Neural cell (in vitro differentiated cells): ENCODE measurements at regions not wholly inside any gene's neighbourhood (a gene's known extent, or its start where the extent isn't known, plus 50 kb on each side); places are given as distances from the start of the nearest gene placed in this dataset.

Experiments used
- H2AFZ ChIP-seq: fragments of 200-600, 300-800 bp; sonication (generic), shearing (Covaris generic); 2 replicates; pipeline ENCODE4 v1.6.0; 2014; ENCODE audit warnings: low read depth, mild to moderate bottlenecking, antibody characterized with exemption, low read length, moderate library complexity
- H3F3A ChIP-seq: fragments of 200-600 bp; shearing (Covaris generic); 2 replicates; pipeline ENCODE4 v1.6.1; 2016; ENCODE audit warnings: mild to moderate bottlenecking, moderate library complexity, mixed read lengths, antibody characterized with exemption, low read length; ENCODE audit not compliant: insufficient read depth, poor library complexity, severe bottlenecking
- H3K27ac ChIP-seq: fragments of 200-600, 300-800 bp; sonication (generic), shearing (Covaris generic); 2 replicates; pipeline ENCODE4 v1.5.1; 2014; ENCODE audit warnings: mild to moderate bottlenecking, low read length, moderate library complexity
- H3K27me3 ChIP-seq: fragments of 300-800, 200-600 bp; sonication (generic), shearing (Covaris generic); 2 replicates; pipeline ENCODE4 v1.6.0; 2014; ENCODE audit warnings: mild to moderate bottlenecking, low read depth, low read length, moderate library complexity; ENCODE audit not compliant: insufficient read depth
- H3K36me3 ChIP-seq: fragments of 300-800, 200-600 bp; sonication (generic), shearing (Covaris generic); 2 replicates; pipeline ENCODE4 v1.5.1; 2014; ENCODE audit warnings: mild to moderate bottlenecking, antibody characterized with exemption, low read length, moderate library complexity; ENCODE audit not compliant: insufficient read depth
- H3K4me2 ChIP-seq: fragments of 300-800, 200-600 bp; sonication (generic), shearing (Covaris generic); 2 replicates; pipeline ENCODE4 v1.6.0; 2014; ENCODE audit warnings: mild to moderate bottlenecking, low read length
- H3K4me3 ChIP-seq: fragments of 300-800, 200-600 bp; sonication (generic), shearing (Covaris generic); 2 replicates; pipeline ENCODE4 v1.5.1; 2014; ENCODE audit warnings: mild to moderate bottlenecking, low read length, moderate library complexity
- H3K79me2 ChIP-seq: fragments of 200-600 bp; shearing (Covaris generic); replicated peaks from 2 replicates; pipeline ENCODE4 v1.6.0; 2014; ENCODE audit warnings: mild to moderate bottlenecking, low read length, moderate library complexity; ENCODE audit not compliant: insufficient read depth
- H3K9ac ChIP-seq: fragments of 300-800, 200-600 bp; sonication (generic), shearing (Covaris generic); 2 replicates; pipeline ENCODE4 v1.6.1; 2016; ENCODE audit warnings: mild to moderate bottlenecking, low read length, mixed read lengths
- H3K9me2 ChIP-seq: fragments of 200-600 bp; shearing (Covaris generic); 2 replicates; pipeline ENCODE4 v1.6.1; 2016; ENCODE audit warnings: mild to moderate bottlenecking, low read length, mixed read lengths; ENCODE audit not compliant: insufficient read depth
- H3K9me3 ChIP-seq: fragments of 200-600, 300-800 bp; sonication (generic), shearing (Covaris generic); 2 replicates; pipeline ENCODE4 v1.6.1; 2016; ENCODE audit warnings: mild to moderate bottlenecking, mixed run types, low read length, moderate library complexity, mixed read lengths
- H4K20me1 ChIP-seq: fragments of 200-600 bp; shearing (Covaris generic); 2 replicates; pipeline ENCODE4 v1.6.1; 2016; ENCODE audit warnings: mild to moderate bottlenecking, mixed run types; ENCODE audit not compliant: insufficient read depth
- EP300 ChIP-seq: fragments of 450-650 bp; conservative IDR thresholded peaks from 2 replicates; pipeline ENCODE4 v1.6.1; 2014; ENCODE audit warnings: antibody characterized with exemption, mild to moderate bottlenecking, moderate library complexity; ENCODE audit not compliant: poor library complexity, severe bottlenecking
- EZH2 ChIP-seq: fragments of 200-600, 300-800 bp; shearing (Covaris generic), sonication (generic); IDR thresholded peaks from 2 replicates; pipeline ENCODE4 v1.6.1; 2014; ENCODE audit warnings: antibody characterized with exemption, low read length, borderline replicate concordance, mild to moderate bottlenecking; ENCODE audit not compliant: insufficient read depth, poor library complexity, severe bottlenecking
- MXI1 ChIP-seq: fragments of 450-650 bp; conservative IDR thresholded peaks from 2 replicates; pipeline ENCODE4 v1.6.1; 2014; ENCODE audit warnings: antibody characterized with exemption, mild to moderate bottlenecking; ENCODE audit not compliant: poor library complexity, severe bottlenecking
- POLR2AphosphoS5 ChIP-seq: IDR thresholded peaks from 2 replicates; pipeline ENCODE4 v1.6.1; 2012
- RAD21 ChIP-seq: fragments of 450-650 bp; conservative IDR thresholded peaks from 2 replicates; pipeline ENCODE4 v1.6.1; 2014; ENCODE audit warnings: antibody characterized with exemption, mild to moderate bottlenecking, moderate library complexity
- SMC3 ChIP-seq: fragments of 450-650 bp; conservative IDR thresholded peaks from 2 replicates; pipeline ENCODE4 v1.6.1; 2014; ENCODE audit warnings: antibody characterized with exemption, mild to moderate bottlenecking, moderate library complexity; ENCODE audit not compliant: poor library complexity
- TAF1 ChIP-seq: IDR thresholded peaks from 2 replicates; pipeline ENCODE4 v1.6.1; 2012; ENCODE audit warnings: low read depth
- TF ChIP-seq, protein P1 (sequence below): IDR thresholded peaks from 2 replicates; pipeline ENCODE4 v1.6.1; 2012; ENCODE audit warnings: borderline replicate concordance
- TF ChIP-seq, protein P2 (sequence below): fragments of 450-650 bp; IDR thresholded peaks from 2 replicates; pipeline ENCODE4 v1.5.1; 2014; ENCODE audit warnings: antibody characterized with exemption, mild to moderate bottlenecking, moderate library complexity; ENCODE audit not compliant: poor library complexity, severe bottlenecking

DNA sequence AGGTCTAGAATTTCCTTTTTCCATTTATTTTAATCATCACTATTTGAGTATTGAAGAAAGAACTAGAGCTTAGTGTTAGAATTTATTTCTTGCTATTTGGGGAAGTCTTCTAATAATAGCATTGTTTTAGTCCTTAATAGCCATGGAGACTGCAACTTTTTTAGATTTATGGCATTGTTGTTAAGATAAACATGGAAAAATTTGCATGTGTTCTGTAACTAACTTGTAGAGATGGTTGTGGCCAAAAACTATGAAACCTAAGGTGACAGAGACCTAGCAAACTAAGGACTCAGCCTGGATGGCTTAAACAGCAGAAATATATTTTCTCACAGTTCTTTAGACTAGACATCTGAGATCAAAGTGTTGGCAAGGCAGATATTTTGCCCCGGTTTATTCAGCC, 246.4 kb downstream of the SPRY2 start:
- Histone ChIP-seq H3K27me3 (no peaks in the 10 kb centered on the region), H3F3A (no peaks in the 10 kb centered on the region), H3K4me2 (no peak overlapping the region), H3K36me3 (no peaks in the 10 kb centered on the region), H3K9me3 (no peaks in the 10 kb centered on the region), H3K9me2 (no peaks in the 10 kb centered on the region), H3K4me3 (no peak overlapping the region), H3K27ac (no peak overlapping the region), H4K20me1 (no peaks in the 10 kb centered on the region), H3K79me2 (no peaks in the 10 kb centered on the region), H2AFZ (no peak overlapping the region), H3K9ac (no peak overlapping the region)
- TF ChIP-seq, protein P1, sequence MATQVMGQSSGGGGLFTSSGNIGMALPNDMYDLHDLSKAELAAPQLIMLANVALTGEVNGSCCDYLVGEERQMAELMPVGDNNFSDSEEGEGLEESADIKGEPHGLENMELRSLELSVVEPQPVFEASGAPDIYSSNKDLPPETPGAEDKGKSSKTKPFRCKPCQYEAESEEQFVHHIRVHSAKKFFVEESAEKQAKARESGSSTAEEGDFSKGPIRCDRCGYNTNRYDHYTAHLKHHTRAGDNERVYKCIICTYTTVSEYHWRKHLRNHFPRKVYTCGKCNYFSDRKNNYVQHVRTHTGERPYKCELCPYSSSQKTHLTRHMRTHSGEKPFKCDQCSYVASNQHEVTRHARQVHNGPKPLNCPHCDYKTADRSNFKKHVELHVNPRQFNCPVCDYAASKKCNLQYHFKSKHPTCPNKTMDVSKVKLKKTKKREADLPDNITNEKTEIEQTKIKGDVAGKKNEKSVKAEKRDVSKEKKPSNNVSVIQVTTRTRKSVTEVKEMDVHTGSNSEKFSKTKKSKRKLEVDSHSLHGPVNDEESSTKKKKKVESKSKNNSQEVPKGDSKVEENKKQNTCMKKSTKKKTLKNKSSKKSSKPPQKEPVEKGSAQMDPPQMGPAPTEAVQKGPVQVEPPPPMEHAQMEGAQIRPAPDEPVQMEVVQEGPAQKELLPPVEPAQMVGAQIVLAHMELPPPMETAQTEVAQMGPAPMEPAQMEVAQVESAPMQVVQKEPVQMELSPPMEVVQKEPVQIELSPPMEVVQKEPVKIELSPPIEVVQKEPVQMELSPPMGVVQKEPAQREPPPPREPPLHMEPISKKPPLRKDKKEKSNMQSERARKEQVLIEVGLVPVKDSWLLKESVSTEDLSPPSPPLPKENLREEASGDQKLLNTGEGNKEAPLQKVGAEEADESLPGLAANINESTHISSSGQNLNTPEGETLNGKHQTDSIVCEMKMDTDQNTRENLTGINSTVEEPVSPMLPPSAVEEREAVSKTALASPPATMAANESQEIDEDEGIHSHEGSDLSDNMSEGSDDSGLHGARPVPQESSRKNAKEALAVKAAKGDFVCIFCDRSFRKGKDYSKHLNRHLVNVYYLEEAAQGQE = no peak
- TF ChIP-seq EZH2 = no peak
- TF ChIP-seq RAD21 = no peak
- no peak for TF ChIP-seq MXI1
- no peak for TF ChIP-seq SMC3
- TF ChIP-seq TAF1 = no peak
- no peak for TF ChIP-seq POLR2AphosphoS5
- no peak for TF ChIP-seq EP300
- TF ChIP-seq, protein P2, sequence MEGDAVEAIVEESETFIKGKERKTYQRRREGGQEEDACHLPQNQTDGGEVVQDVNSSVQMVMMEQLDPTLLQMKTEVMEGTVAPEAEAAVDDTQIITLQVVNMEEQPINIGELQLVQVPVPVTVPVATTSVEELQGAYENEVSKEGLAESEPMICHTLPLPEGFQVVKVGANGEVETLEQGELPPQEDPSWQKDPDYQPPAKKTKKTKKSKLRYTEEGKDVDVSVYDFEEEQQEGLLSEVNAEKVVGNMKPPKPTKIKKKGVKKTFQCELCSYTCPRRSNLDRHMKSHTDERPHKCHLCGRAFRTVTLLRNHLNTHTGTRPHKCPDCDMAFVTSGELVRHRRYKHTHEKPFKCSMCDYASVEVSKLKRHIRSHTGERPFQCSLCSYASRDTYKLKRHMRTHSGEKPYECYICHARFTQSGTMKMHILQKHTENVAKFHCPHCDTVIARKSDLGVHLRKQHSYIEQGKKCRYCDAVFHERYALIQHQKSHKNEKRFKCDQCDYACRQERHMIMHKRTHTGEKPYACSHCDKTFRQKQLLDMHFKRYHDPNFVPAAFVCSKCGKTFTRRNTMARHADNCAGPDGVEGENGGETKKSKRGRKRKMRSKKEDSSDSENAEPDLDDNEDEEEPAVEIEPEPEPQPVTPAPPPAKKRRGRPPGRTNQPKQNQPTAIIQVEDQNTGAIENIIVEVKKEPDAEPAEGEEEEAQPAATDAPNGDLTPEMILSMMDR = no peak

DNA sequence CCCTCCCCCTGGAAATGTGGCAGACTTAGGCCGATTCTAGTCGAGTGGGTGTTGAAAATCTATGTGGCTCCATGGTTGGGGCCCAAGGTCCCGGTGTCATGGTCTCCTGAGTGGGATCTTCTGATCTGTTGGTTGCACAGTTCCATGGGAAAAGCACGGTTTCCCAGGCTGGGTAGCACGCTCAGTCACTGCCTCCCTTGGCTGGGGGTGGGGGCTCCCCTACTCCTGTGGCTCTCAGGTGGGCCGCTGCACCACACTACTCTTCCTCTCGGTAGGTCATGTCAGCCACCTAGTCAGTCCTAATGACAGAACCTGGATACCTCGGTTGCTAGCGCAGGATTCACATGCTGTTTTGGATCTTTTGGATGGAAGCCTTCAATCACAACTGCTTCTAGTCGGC, 247.0 kb downstream of the SPRY2 start:
- H3K4me3 ChIP-seq = no peak overlapping the region
- H3K9me3 ChIP-seq = no peaks in the 10 kb centered on the region
- H3K9ac ChIP-seq = no peak overlapping the region
- no peak overlapping the region for H3K27ac ChIP-seq
- no peak overlapping the region for H3K4me2 ChIP-seq
- TF ChIP-seq, protein P1 = no peak
- TF ChIP-seq RAD21 = no peak
- no peak for TF ChIP-seq EP300
- TF ChIP-seq, protein P2 = no peak
- no peak for TF ChIP-seq EZH2
- TF ChIP-seq POLR2AphosphoS5 = no peak
- TF ChIP-seq SMC3 = no peak
- TF ChIP-seq MXI1 = no peak
- no peak for TF ChIP-seq TAF1
- no peaks in the 10 kb centered on the region for H4K20me1 ChIP-seq
- no peaks in the 10 kb centered on the region for H3K9me2 ChIP-seq
- no peaks in the 10 kb centered on the region for H3K27me3 ChIP-seq
- no peaks in the 10 kb centered on the region for H3K79me2 ChIP-seq
- no peaks in the 10 kb centered on the region for H3F3A ChIP-seq
- H3K36me3 ChIP-seq = no peaks in the 10 kb centered on the region
- no peak overlapping the region for H2AFZ ChIP-seq
